Astrocyte of the cerebellum (primary cell): ENCODE measurements at regions not wholly inside any gene's neighbourhood (a gene's known extent, or its start where the extent isn't known, plus 50 kb on each side); places are given as distances from the start of the nearest gene placed in this dataset.

Experiments used
- DNase-seq: peaks from one replicate; pipeline ENCODE4 v3.0.0-alpha.2; 2011; ENCODE audit warnings: low read depth
- H3K4me3 ChIP-seq: 2 replicates; pipeline ENCODE4 v1.5.1; 2011; ENCODE audit warnings: mild to moderate bottlenecking, low read depth, low read length, moderate library complexity
- CTCF ChIP-seq: IDR thresholded peaks from 2 replicates; pipeline ENCODE4 v1.5.1; 2012; ENCODE audit warnings: low read length, low read depth, moderate library complexity, mild to moderate bottlenecking; ENCODE audit errors: missing control alignments
- in situ Hi-C: cut with HindIII; loops from 2 replicates; pipeline ENCODE4 v1.10.0; 2017; ENCODE audit warnings: low sequenced_read_pairs

GRCh38 chr12:61808856-61809255 lies 451.3 kb upstream of the USP15 start:
- no peak for TF ChIP-seq CTCF
- in situ Hi-C loops: no loop called here
- no peak for DNase-seq
- no peak overlapping the region for H3K4me3 ChIP-seq

- TF ChIP-seq CTCF: no peak
- in situ Hi-C loops: no loop called here
- DNase-seq: no peak
- no peak overlapping the region for H3K4me3 ChIP-seq
Observed at GRCh38 chr12:61810486-61810885, 449.7 kb upstream of the USP15 start.

- in situ Hi-C loops: no loop called here
- no peak for DNase-seq
- H3K4me3 ChIP-seq: no peak overlapping the region
- TF ChIP-seq CTCF: no peak
Observed at GRCh38 chr12:61821381-61821780, 438.8 kb upstream of the USP15 start.

GRCh38 chr12:61823102-61823501 lies 437.1 kb upstream of the USP15 start:
- in situ Hi-C loops: no loop called here
- TF ChIP-seq CTCF: no peak
- H3K4me3 ChIP-seq: no peak overlapping the region
- DNase-seq: no peak

- in situ Hi-C loops: no loop called here
- no peak for DNase-seq
- no peak overlapping the region for H3K4me3 ChIP-seq
- no peak for TF ChIP-seq CTCF
Observed at GRCh38 chr12:61846765-61847164, 413.4 kb upstream of the USP15 start.

GRCh38 chr12:61848893-61849292 lies 411.3 kb upstream of the USP15 start:
- H3K4me3 ChIP-seq: no peak overlapping the region
- no peak for TF ChIP-seq CTCF
- DNase-seq: no peak
- in situ Hi-C loops: no loop called here

GRCh38 chr12:61853945-61854344 lies 406.3 kb upstream of the USP15 start:
- no peak for TF ChIP-seq CTCF
- no peak overlapping the region for H3K4me3 ChIP-seq
- no peak for DNase-seq
- in situ Hi-C loops: no loop called here
